LoVo (cell line): ENCODE measurements at regions not wholly inside any gene's neighbourhood (a gene's known extent, or its start where the extent isn't known, plus 50 kb on each side); places are given as distances from the start of the nearest gene placed in this dataset.

Source experiments
- DNase-seq: peaks from one replicate; pipeline ENCODE4 v3.0.0-alpha.2; 2016; ENCODE audit warnings: low spot score

GRCh38 chr3:113051787-113052186 lies 61.0 kb downstream of the GTPBP8 start:
- no peak for DNase-seq

DNA sequence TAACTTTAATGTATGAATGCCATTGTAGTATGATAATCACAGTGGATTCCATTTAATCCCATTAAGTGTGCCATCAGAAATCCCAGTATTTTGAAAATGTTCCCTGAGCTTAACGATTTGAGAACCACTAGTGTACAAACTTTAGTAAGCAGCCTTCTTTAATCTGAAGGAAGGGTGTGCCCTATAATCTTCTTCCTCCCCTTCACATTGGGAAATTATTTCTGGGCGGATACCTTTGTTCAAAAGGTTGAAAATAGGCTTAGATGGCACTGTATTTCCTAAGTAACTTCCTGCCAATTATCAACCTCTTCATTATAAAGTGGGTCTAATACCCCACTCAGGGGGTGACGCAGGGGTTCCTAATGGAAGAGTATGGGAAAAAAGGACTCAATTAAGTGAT lies 62.4 kb downstream of the GTPBP8 start:
- no peak for DNase-seq

DNA sequence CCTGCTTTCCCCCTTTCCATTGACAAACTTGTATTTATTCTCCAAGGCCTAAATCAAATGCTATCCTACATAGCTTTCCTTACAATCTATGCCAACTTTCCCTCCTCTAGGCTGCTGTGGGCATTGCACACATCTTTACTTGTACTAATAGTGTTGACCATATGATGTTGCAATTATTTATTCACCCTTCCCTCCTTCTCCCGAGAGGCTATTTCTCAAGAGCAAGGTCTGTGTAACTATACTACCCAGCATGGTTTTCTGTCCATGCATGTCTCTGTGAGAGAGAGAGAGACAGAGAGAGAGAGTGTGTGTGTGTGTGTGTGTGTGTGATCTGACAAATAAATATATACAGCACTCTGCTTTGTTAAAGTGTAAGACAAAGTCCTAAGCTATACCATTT lies 63.8 kb downstream of the GTPBP8 start:
- no peak for DNase-seq

- DNase-seq: no peak
These were observed 64.4 kb downstream of the GTPBP8 start for GRCh38 chr3:113055201-113055600.

DNA sequence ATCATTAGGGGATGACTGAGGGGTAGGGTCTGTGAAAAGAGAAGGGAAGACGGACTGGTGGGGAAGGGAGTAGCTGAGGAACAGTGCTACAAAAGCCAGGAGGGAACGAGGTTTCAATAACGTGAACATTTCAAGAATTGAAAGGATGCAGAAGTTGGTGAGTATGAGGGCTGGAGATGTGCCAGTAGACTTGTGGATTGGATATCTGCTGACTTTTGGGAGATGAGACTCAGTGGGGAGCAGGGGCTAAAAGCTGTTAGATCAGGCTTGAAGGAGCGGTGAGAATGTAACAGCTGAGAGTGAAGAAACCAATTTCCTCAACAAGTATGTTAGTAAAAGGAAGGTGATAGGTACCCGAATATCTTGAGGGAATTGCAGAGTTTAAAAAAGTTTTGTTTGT lies 65.2 kb downstream of the GTPBP8 start:
- no peak for DNase-seq

DNA sequence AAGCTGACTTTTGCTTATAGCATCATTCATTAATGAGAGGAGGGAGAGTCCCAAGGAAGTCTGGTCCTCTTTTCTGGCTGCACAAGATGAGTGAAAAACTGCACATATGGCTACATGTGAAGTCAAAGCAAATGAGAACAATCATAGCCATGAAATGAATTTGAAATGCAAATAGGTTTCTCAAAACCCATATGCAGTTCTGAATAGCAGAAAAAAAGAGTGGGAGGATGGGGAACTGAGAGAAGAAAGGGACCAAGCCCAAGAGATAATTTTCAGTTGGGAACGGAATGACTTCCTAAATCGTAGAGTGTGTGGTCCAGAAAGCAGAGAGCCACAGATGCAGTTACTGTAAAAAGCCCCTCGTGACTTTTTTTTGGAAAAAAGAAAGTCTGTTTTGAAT lies 66.3 kb downstream of the GTPBP8 start:
- DNase-seq: no peak

DNA sequence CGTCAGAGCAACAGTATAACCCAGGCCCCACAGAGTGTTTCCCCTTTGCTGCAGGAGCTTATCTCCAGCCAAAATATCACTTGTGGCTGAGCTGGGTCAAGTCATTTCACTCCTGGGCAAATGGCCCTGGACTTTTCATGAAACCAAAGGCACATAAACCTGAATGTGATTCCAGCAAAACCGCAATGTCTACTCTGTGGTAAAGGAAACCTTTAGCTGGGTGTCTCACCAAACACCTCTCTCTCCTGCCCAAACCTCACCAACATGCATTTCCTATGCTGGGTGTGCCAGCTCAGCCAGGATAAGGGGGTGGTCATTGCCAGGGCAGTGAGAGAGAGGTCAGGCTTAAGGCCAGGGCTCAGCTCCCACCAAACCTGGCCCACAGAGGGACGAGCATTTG lies 67.4 kb downstream of the GTPBP8 start:
- no peak for DNase-seq

- no peak for DNase-seq
These were observed 71.9 kb downstream of the GTPBP8 start for GRCh38 chr3:113062705-113063104.

- no peak for DNase-seq
These were observed 72.5 kb downstream of the GTPBP8 start for GRCh38 chr3:113063126-113063894.

DNA sequence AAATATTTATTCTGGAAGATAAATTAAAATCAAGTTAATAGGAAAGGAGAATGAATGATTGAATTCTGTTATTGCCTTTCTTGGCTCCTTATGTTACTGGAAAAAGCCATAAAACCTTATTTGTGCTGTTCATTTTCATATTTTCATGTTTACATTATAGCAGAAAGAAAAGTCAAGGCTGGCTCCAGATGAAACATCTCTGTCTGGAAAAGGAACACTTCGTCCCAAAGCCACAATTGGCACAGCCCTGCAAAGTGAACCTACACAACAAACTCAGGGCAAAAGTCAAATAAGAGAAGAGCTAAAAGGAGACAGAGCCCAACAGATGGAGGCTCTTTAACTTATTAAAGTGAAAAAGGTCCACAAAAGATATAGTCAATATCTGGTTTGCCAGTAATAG lies 73.4 kb downstream of the GTPBP8 start:
- no peak for DNase-seq

GRCh38 chr3:113065336-113065735 lies 74.6 kb downstream of the GTPBP8 start:
- DNase-seq: no peak

DNA sequence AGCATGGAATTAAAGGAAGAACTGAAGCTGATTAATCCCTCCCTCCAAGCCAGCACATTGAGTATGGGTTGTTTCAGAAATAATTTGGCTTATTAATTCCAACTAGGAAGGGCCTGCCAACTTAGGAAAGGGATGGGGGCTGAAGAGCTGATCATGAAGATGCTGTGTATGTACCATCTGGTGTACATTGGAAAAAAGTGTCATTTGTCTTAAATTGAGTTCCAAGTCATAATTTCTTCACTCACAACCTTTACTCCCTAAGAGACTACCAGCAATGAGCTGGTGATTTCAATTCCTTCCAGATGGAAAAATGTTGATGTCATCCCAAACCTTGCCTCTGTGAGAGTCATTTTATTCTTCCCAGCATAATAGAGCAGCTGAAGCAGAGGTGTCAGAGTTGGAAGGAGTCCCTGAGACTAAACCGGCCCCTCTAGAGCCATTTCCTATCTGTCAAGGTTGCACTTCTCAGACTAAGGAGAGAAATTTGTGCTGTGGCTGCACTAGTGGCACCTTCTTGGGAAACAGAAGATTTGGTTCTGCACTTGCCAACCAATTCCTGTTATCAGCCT lies 79.4 kb downstream of the GTPBP8 start:
- DNase-seq: no peak

DNA sequence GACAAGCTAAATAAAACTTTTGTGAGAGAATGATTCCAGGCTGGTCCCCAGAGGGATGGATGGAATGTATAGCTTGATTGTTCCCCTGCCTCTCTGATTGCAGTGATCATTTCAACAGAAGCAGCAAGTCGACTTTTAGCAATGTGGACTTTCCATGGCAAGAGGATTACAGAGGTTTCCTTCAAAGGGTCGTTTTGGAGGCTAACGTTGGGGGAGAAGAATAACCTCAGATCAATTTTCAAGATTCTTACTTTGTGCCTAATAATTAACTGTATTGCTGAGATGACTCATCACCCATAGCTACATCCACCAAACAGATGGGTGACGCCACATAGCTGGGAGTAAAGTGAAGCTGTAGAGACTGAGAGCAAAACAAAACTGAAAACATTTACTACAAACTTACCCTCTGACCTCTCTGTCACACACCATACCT lies 79.9 kb downstream of the GTPBP8 start:
- DNase-seq: no peak

GRCh38 chr3:113075588-113075987 lies 84.8 kb downstream of the GTPBP8 start:
- no peak for DNase-seq

DNA sequence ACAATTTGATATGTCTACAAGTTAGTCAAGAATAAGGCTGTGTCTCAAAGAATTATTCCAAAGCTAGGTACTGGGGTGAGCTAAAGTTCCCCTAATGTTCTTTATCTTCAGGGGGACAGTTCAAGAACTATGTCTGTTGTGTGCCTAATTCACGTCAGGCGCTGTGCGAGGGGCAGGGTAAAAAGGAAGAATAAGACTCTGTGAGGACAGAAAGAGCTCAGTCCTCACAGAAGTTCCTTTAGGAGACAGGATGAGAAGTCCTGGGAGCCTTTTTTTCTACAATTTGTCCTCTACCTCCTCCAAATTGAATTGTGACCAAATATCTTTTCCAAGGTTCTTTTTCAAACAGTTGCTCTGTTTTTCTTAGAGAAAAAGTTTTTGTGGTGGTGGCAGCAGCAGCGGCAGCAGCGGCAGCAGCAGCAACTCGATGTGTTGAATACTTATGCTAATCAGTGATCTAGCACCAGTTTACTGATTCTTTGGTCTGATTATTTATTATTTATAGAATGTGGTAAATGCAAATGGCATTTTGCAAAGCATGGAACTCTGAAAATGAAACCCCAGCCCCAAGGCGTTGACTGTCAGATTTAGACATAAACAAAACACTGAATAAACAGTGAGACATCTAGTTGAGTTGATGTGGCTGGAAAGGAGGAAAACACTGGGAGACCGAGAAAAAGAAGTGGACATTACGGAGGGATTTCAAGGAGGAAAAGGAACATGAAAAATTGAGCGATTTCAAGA lies 88.6 kb downstream of the GTPBP8 start:
- no peak for DNase-seq

DNA sequence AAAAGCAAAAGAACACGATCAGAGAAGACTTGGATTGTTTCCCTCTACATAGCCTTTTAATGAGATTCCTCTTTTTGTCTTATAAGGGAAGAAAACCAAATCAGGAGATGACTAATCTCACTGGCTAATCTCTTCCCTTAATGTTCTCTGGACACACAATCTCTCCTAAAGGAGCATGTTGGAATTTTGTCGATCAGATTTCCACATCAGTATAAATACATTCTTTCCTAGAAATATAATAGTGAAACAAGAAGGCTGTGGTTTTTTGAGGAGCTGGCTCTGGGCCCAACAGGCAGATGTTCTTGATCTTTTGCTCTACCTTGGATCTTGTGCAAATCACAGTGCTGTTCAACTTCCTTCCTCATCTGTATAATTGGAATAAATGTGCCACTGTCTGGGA lies 94.0 kb downstream of the GTPBP8 start:
- no peak for DNase-seq

DNA sequence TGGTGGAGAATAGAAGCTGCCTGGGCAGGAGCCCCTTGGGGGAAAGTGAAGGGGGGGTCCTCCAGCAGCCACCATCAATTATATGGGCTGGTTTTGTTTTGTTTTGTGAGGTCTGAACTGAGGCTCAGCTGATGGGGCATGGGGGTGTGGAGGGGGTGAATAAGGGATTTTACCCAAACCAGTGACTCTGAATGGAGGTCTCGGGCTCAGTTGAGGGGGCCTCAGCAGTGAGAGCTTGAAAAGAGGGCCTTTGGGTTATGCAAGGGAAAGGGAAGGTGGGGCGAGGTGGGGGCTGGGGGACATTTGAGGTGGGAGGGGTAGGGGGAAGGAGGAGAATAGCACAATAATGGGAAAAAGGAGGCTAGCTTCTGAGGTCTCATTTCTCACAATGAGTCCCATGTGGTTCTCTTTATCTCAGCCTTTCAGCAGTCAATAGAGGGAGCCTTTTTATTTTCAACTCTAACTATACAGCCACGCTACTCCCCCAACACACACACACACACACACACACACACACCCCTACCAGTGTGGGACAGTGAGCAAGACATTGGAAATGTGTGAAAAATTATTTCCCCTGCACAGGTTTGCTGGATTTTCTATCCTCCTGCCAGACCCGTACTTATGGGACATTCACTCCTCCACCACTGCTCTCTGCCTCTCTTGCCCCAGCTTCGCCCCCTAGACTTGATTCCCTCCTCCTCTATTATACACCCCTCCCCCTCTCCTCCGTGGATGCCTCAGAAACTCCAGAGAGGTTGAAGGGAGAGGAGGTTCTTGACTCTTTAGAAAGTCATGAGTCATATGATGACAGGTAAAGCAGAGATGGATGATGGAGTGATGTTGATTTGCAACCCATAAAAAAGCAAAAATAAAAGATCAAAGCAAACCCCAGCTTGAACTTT lies 96.0 kb downstream of the GTPBP8 start:
- DNase-seq: no peak

DNA sequence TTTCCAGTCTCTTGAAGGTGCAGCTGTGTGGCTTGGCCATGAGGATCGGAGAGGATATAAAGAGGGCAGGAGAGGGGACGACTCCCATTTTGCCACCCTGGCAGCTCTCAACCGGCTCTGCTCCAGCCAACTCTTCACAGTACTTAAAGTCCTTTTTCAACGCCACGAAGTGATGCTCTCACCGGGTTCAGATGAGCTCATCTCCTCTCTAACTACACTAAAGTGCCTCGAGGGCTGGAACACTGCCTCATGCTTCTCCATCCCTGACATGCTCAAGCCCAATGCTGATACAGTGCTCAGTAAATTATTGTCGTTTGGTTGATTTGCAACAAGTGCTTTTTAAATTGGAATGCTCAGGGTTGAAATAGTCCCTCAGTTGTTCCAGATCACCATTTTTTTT lies 97.8 kb downstream of the GTPBP8 start:
- DNase-seq: no peak

GRCh38 chr3:113091417-113091816 lies 100.6 kb downstream of the GTPBP8 start:
- DNase-seq: no peak

- no peak for DNase-seq
These were observed 102.0 kb downstream of the GTPBP8 start for GRCh38 chr3:113092746-113093145.

GRCh38 chr3:113094337-113095221 lies 103.8 kb downstream of the GTPBP8 start:
- no peak for DNase-seq
